ENCODE measurements at regions not wholly inside any gene's neighbourhood (a gene's known extent, or its start where the extent isn't known, plus 50 kb on each side); places are given as distances from the start of the nearest gene placed in this dataset.

DNA sequence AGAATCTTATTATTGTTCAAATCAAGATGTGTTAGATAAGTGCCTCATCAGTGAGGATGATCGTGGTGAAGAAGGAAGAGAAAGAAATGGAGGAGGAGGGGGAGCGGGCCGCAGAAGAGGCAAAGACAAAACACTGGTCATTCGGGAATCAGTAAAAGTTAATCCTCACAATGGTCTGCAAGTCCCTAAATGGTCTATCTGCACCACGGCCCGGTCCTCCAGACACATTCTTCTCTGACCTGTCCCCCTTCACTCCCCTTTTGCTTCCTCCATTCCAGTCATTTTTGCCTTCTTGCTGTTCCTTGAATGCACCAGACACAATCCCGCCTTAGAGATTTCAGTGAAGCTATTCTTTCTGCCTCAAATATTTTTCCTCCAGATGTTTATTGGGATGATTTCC, 240.1 kb upstream of the ADGRL2 start:
- DNase-seq: no peak

GRCh38 chr1:81559662-81560350, 240.9 kb upstream of the ADGRL2 start:
- ATAC-seq (ENCODE audit: insufficient read depth, low FRiP score) (no peak), DNase-seq (no peak)
- no peaks in the 10 kb centered on the region for H3K4me1 ChIP-seq (ENCODE audit: control insufficient read depth in 5 of 5, insufficient read depth in 5 of 5, low read length in 5 of 5)
- no peaks in the 10 kb centered on the region for H3K9me3 ChIP-seq (ENCODE audit: control insufficient read depth in 4 of 4, insufficient read depth in 3 of 4, low read length in 3 of 4)
- H3K27me3 ChIP-seq (ENCODE audit: control insufficient read depth in 3 of 3, insufficient read depth in 3 of 3, low read length in 2 of 3): no peaks in the 10 kb centered on the region
- no peak overlapping the region for H3K27ac ChIP-seq (ENCODE audit: low read depth in 1 of 2, low read length in 1 of 2)
- 47 to 69% methylated on average over 1 of the region's 1 CpG for WGBS, 2 donors
- H3K9ac ChIP-seq (ENCODE audit: insufficient read depth in 1 of 2, low read length in 2 of 2): no peak overlapping the region
- no peaks in the 10 kb centered on the region for H3K36me3 ChIP-seq (ENCODE audit: control insufficient read depth in 4 of 4, insufficient read depth in 4 of 4, low read length in 4 of 4)
- H3K4me3 ChIP-seq: no peak overlapping the region
- TF ChIP-seq CTCF (IDR thresholded peaks at IDR 0.05; ENCODE audit: control extremely low read depth, extremely low read depth): no peak

More for the DNA sequence above, 240.1 kb upstream of the ADGRL2 start:
- H3K27ac ChIP-seq (ENCODE audit: low read depth in 1 of 2, low read length in 1 of 2): no peak overlapping the region
- no peak overlapping the region for H3K4me3 ChIP-seq
- no peaks in the 10 kb centered on the region for H3K36me3 ChIP-seq (ENCODE audit: control insufficient read depth in 4 of 4, insufficient read depth in 4 of 4, low read length in 4 of 4)
- WGBS, 2 donors: 94 to 95% methylated on average over 7 of the region's 7 CpGs
- no peak overlapping the region for H3K9ac ChIP-seq (ENCODE audit: insufficient read depth in 1 of 2, low read length in 2 of 2)
- TF ChIP-seq CTCF (IDR thresholded peaks at IDR 0.05; ENCODE audit: control extremely low read depth, extremely low read depth): no peak
- no peaks in the 10 kb centered on the region for H3K27me3 ChIP-seq (ENCODE audit: control insufficient read depth in 3 of 3, insufficient read depth in 3 of 3, low read length in 2 of 3)
- no peaks in the 10 kb centered on the region for H3K9me3 ChIP-seq (ENCODE audit: control insufficient read depth in 4 of 4, insufficient read depth in 3 of 4, low read length in 3 of 4)
- H3K4me1 ChIP-seq (ENCODE audit: control insufficient read depth in 5 of 5, insufficient read depth in 5 of 5, low read length in 5 of 5): peaks cover 0 to 6% (median 0%) of the 10 kb centered on the region in 5 donors
- no peak for ATAC-seq (ENCODE audit: insufficient read depth, low FRiP score)

GRCh38 chr1:81558291-81559076, 242.2 kb upstream of the ADGRL2 start:
- Histone ChIP-seq H3K9ac (ENCODE audit: insufficient read depth in 1 of 2, low read length in 2 of 2) (no peak overlapping the region), H3K4me3 (no peak overlapping the region), H3K27me3 (ENCODE audit: control insufficient read depth in 3 of 3, insufficient read depth in 3 of 3, low read length in 2 of 3) (no peaks in the 10 kb centered on the region), H3K36me3 (ENCODE audit: control insufficient read depth in 4 of 4, insufficient read depth in 4 of 4, low read length in 4 of 4) (no peaks in the 10 kb centered on the region), H3K4me1 (ENCODE audit: control insufficient read depth in 5 of 5, insufficient read depth in 5 of 5, low read length in 5 of 5) (no peaks in the 10 kb centered on the region), H3K27ac (ENCODE audit: low read depth in 1 of 2, low read length in 1 of 2) (no peak overlapping the region), H3K9me3 (ENCODE audit: control insufficient read depth in 4 of 4, insufficient read depth in 3 of 4, low read length in 3 of 4) (no peaks in the 10 kb centered on the region)
- no peak for TF ChIP-seq CTCF (IDR thresholded peaks at IDR 0.05; ENCODE audit: control extremely low read depth, extremely low read depth)
- WGBS, 2 donors: 98 to 100% methylated on average over 1 of the region's 1 CpG
- DNase-seq: no peak
- no peak for ATAC-seq (ENCODE audit: insufficient read depth, low FRiP score)

Measured in lung (tissue), 11 donors.